Gastrocnemius medialis (tissue), 4 donors: ENCODE measurements at regions not wholly inside any gene's neighbourhood (a gene's known extent, or its start where the extent isn't known, plus 50 kb on each side); places are given as distances from the start of the nearest gene placed in this dataset.

Source experiments
- ATAC-seq, 2 donors: fragments of 150-250 bp; one replicate each; pipeline ENCODE4 v1.9.1; 2016
- DNase-seq, 2 donors: peaks; one replicate each; pipeline ENCODE4 v3.0.0-alpha.2; 2019
- H3K27ac ChIP-seq, 4 donors: fragments of 200-600 bp; sonication (generic); 1 replicate in 1 of 4; 2 replicates in 3 of 4; pipeline ENCODE4 v1.5.1; 2016 to 2018; ENCODE audit warnings: mild to moderate bottlenecking in 2 of 4, moderate library complexity in 1 of 4
- H3K27me3 ChIP-seq, 3 donors: fragments of 200-600 bp; sonication (generic) in 2 of 3; 1 replicate in 1 of 3; 2 replicates in 2 of 3; pipeline versions ENCODE4 v1.5.1 to v1.6.0; 2016 to 2019; ENCODE audit warnings: mild to moderate bottlenecking in 1 of 3, moderate library complexity in 1 of 3
- H3K36me3 ChIP-seq, 2 donors: fragments of 200-600 bp; sonication (generic) in 1 of 2; one replicate each; pipeline ENCODE4 v1.5.1; 2017 to 2018
- H3K4me1 ChIP-seq, 2 donors: fragments of 200-600 bp; sonication (generic) in 1 of 2; one replicate each; pipeline ENCODE4 v1.5.1; 2016 to 2017; ENCODE audit warnings: mild to moderate bottlenecking in 2 of 2
- H3K4me3 ChIP-seq, 4 donors: fragments of 200-600 bp; sonication (generic) in 3 of 4; 1 replicate in 1 of 4; 2 replicates in 3 of 4; pipeline ENCODE4 v1.5.1; 2016 to 2019; ENCODE audit warnings: mild to moderate bottlenecking in 2 of 4
- H3K9me3 ChIP-seq, 3 donors: fragments of 200-600 bp; sonication (generic) in 2 of 3; 1 replicate in 1 of 3; 2 replicates in 2 of 3; pipeline ENCODE4 v1.5.1; 2016 to 2019
- POLR2A ChIP-seq, 2 donors: fragments of 450-650 bp; IDR thresholded peaks; one replicate each; pipeline ENCODE4 v1.6.1; 2017; ENCODE audit warnings: antibody characterized with exemption in 2 of 2, mild to moderate bottlenecking in 2 of 2, moderate library complexity in 2 of 2
- in situ Hi-C, 4 donors: fragments of 200-750 bp; cut with MboI; loops; one replicate each; pipeline versions ENCODE4 v1.15.0 to v1.8.0; 2017; ENCODE audit warnings: low sequenced_read_pairs in 4 of 4
- intact Hi-C: fragments of 100-400 bp; cut with DNase I; formaldehyde crosslinking; loops from one replicate; pipeline ENCODE4 v1.15.1; 2023; ENCODE audit warnings: low total_unique reads
- TF ChIP-seq, protein P1 (sequence below), 5 experiments: fragments of 450-650 bp in 3 of 5; fragments of 200-600 bp in 2 of 5; sonication (generic) in 2 of 5; IDR thresholded peaks in 4 of 5; conservative IDR thresholded peaks in 1 of 5; 1 replicate in 4 of 5; 2 replicates in 1 of 5; pipeline ENCODE4 v1.5.1; 2016 to 2019; ENCODE audit warnings: antibody characterized with exemption in 5 of 5, mild to moderate bottlenecking in 3 of 5, moderate library complexity in 3 of 5

DNA sequence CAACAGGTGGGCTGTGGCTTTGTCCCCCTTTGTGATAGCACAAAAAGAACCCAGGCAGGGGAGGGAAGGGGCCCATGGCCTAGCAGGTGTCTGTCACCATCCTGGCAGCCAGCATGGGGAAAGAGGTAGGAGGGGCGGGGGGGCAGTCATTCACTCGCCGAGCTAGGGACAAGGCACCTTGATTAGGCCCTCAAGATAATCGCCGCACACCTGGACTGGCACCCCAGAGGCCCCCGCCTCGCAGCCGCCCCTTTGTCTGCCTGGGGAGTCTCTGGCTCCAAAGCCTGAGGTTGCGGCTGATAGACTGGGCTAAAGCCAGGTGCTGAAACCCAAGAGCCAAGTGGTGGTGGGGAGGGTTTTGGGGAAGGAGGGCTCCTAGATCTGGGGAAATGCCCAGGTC lies 151.2 kb upstream of the PCBD1 start:
- TF ChIP-seq, protein P1, sequence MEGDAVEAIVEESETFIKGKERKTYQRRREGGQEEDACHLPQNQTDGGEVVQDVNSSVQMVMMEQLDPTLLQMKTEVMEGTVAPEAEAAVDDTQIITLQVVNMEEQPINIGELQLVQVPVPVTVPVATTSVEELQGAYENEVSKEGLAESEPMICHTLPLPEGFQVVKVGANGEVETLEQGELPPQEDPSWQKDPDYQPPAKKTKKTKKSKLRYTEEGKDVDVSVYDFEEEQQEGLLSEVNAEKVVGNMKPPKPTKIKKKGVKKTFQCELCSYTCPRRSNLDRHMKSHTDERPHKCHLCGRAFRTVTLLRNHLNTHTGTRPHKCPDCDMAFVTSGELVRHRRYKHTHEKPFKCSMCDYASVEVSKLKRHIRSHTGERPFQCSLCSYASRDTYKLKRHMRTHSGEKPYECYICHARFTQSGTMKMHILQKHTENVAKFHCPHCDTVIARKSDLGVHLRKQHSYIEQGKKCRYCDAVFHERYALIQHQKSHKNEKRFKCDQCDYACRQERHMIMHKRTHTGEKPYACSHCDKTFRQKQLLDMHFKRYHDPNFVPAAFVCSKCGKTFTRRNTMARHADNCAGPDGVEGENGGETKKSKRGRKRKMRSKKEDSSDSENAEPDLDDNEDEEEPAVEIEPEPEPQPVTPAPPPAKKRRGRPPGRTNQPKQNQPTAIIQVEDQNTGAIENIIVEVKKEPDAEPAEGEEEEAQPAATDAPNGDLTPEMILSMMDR (IDR thresholded peaks at IDR 0.05 in 4 of 5, conservative IDR thresholded peaks at IDR 0.05 in 1 of 5), result no peak
- TF ChIP-seq POLR2A (IDR thresholded peaks at IDR 0.05), result no peak
- DNase-seq, result no peak
- no peaks in the 10 kb centered on the region for H3K9me3 ChIP-seq
- H3K4me3 ChIP-seq, result no peak overlapping the region
- H3K27me3 ChIP-seq, result no peaks in the 10 kb centered on the region
- H3K27ac ChIP-seq, result no peak overlapping the region
- intact Hi-C loops (no loop called here), in situ Hi-C loops (no loop called here)
- H3K4me1 ChIP-seq, result no peaks in the 10 kb centered on the region
- no peak for ATAC-seq
- H3K36me3 ChIP-seq, result no peaks in the 10 kb centered on the region

- Histone ChIP-seq H3K4me3 (no peak overlapping the region), H3K9me3 (no peaks in the 10 kb centered on the region), H3K27ac (no peak overlapping the region), H3K27me3 (no peaks in the 10 kb centered on the region), H3K4me1 (no peaks in the 10 kb centered on the region), H3K36me3 (no peaks in the 10 kb centered on the region)
- TF ChIP-seq, protein P1 (IDR thresholded peaks at IDR 0.05 in 4 of 5, conservative IDR thresholded peaks at IDR 0.05 in 1 of 5), result no peak
- no peak for TF ChIP-seq POLR2A (IDR thresholded peaks at IDR 0.05)
- no peak for ATAC-seq
- in situ Hi-C loops, result no loop called here
- intact Hi-C loops, result no loop called here
- no peak for DNase-seq
Observed at GRCh38 chr10:71040343-71040742, 152.0 kb upstream of the PCBD1 start.

DNA sequence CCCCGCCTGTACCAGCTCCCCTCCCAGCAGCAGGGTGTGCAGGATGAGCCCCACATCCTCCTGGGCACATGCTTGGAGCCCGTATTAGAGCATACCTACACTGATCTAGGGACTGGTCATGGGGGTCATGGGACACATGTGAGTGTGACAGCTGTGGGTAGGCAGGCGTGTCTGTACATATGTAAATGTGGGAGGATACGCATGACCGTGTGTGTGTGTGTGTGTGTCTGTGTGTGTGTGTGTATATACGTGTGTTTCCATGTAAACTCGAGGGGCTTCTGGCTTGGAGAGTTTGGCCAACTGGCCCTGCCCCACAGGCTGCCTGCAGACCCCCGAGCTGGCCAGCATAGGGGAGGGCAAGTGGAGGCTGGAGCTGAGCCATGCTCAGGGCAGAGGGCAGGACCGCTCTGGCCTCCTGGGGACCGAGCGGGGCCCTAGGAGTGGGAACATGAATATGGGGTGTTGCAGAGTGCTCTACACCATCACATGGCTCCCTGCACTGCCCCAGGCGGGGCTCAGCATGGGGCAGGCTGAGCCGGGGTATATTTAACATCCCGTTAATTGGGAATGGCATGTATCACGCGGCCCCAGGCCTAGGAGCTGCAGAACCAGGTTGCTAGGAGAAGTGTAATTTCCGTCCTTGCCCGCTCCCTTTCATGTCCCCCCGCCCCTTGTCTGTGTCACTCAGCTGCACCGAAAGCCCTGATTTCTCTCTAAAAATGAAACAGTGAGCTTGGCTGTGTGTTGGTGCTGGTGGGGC lies 152.7 kb upstream of the PCBD1 start:
- intact Hi-C loops (no loop called here), in situ Hi-C loops (no loop called here)
- no peaks in the 10 kb centered on the region for H3K36me3 ChIP-seq
- ATAC-seq, result no peak
- TF ChIP-seq, protein P1 (IDR thresholded peaks at IDR 0.05 in 4 of 5, conservative IDR thresholded peaks at IDR 0.05 in 1 of 5), result no peak
- no peak for TF ChIP-seq POLR2A (IDR thresholded peaks at IDR 0.05)
- H3K4me1 ChIP-seq, result no peaks in the 10 kb centered on the region
- H3K4me3 ChIP-seq, result no peak overlapping the region
- DNase-seq, result no peak
- H3K9me3 ChIP-seq, result no peaks in the 10 kb centered on the region
- no peaks in the 10 kb centered on the region for H3K27me3 ChIP-seq
- no peak overlapping the region for H3K27ac ChIP-seq

DNA sequence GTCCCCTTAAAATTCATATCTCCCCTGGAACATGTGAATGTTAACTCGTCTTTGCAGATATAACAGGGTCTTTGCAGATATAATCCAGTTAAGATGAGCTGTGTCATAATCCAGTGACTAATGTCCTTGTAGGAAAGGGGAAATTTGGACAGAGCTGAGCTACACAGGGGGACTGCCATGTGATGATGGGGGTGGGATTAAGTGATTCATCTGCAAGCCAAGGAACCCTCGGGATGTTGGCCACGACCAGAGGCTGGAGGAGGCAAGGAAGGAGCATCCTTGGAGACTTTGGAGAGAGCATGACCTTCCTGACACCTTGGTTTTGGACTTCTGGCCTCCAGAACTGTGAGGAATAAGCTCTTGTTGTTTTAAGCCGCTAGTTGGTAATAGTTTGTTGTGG lies 153.9 kb upstream of the PCBD1 start:
- DNase-seq, result no peak
- H3K4me3 ChIP-seq, result no peak overlapping the region
- in situ Hi-C loops, result no loop called here
- H3K27me3 ChIP-seq, result no peaks in the 10 kb centered on the region
- no peak for ATAC-seq
- no peak for TF ChIP-seq POLR2A (IDR thresholded peaks at IDR 0.05)
- TF ChIP-seq, protein P1 (IDR thresholded peaks at IDR 0.05 in 4 of 5, conservative IDR thresholded peaks at IDR 0.05 in 1 of 5), result no peak
- H3K27ac ChIP-seq, result no peak overlapping the region
- intact Hi-C loops, result no loop called here
- no peaks in the 10 kb centered on the region for H3K9me3 ChIP-seq
- H3K36me3 ChIP-seq, result no peaks in the 10 kb centered on the region
- H3K4me1 ChIP-seq, result no peaks in the 10 kb centered on the region

GRCh38 chr10:71042699-71043098 lies 154.3 kb upstream of the PCBD1 start:
- in situ Hi-C loops, result no loop called here
- no peak overlapping the region for H3K27ac ChIP-seq
- DNase-seq, result no peak
- no peaks in the 10 kb centered on the region for H3K27me3 ChIP-seq
- TF ChIP-seq POLR2A (IDR thresholded peaks at IDR 0.05), result no peak
- TF ChIP-seq, protein P1 (IDR thresholded peaks at IDR 0.05 in 4 of 5, conservative IDR thresholded peaks at IDR 0.05 in 1 of 5), result no peak
- no peak for ATAC-seq
- H3K4me1 ChIP-seq, result no peaks in the 10 kb centered on the region
- H3K9me3 ChIP-seq, result no peaks in the 10 kb centered on the region
- intact Hi-C loops, result no loop called here
- H3K36me3 ChIP-seq, result no peaks in the 10 kb centered on the region
- H3K4me3 ChIP-seq, result no peak overlapping the region
